ENCODE measurements at regions not wholly inside any gene's neighbourhood (a gene's known extent, or its start where the extent isn't known, plus 50 kb on each side); places are given as distances from the start of the nearest gene placed in this dataset.

- TF ChIP-seq CTCF (IDR thresholded peaks at IDR 0.05) (no peak), POLR2A (IDR thresholded peaks at IDR 0.05) (no peak)
Observed at GRCh38 chrX:96433409-96434077, 251.1 kb upstream of the DIAPH2 start.

Measured in right lobe of liver (tissue), 4 donors.